OCI-M1 (cell line): ENCODE measurements at regions not wholly inside any gene's neighbourhood (a gene's known extent, or its start where the extent isn't known, plus 50 kb on each side); places are given as distances from the start of the nearest gene placed in this dataset.

Experiments
- DNase-seq: peaks from one replicate; lab custom pipeline; 2025; lab: John Stamatoyannopoulos, UW

DNA sequence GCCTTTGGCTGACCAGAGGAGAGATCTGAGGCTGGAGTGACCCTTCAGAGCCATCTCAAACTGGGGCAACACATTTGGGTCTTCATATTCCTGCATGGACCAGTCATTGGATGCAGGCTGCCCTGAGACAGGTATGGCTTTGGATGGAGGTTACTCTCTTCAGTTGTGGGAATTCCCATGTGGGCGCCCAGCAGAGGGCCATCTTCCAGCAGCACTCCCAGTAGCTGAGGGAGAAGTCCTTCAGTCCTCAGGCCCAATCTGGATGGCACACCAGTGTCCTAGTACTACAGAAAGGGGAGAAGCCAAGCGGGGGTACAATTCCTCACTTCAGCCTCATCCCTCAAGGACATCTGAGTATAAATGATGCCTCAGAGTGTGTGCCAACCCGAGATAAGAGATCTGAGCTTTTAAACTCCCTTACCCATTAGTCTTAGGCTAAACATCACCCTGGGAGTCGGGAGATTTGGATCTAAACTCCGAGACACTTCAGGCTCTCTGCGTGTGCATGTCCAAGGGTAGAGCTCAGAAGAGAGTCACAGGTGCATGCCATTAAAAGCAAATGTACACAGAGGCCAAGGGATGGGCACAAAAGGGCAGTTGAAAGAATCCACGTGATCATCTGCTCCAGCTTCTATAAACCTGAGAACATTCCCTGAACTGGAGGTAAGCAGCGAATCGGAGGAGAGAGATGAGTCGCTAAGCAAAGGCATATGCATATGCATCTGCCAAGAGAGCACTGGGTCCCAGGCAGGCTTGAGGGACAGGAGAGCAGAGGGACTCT, 204.6 kb downstream of the CD83 start:
- DNase-seq = no peak

DNA sequence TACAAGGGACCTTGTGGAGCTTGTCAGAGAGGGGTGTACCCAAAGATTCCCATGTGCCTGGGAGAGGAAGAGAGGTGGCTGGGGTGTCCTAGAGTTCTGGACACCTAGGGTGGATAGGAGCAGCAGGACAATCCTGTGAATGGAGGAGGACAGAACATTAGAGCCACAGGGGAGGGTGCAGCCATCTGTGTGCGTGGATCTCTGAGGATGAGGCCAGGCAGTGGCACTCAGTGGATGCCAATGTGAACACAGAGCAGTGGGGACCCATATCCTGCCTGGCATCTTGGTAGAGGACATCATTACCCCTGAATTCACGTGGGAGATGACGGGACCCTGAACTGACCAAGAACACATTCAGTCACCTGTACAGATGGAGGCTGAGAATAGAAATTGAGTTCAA, 205.3 kb downstream of the CD83 start:
- no peak for DNase-seq

DNA sequence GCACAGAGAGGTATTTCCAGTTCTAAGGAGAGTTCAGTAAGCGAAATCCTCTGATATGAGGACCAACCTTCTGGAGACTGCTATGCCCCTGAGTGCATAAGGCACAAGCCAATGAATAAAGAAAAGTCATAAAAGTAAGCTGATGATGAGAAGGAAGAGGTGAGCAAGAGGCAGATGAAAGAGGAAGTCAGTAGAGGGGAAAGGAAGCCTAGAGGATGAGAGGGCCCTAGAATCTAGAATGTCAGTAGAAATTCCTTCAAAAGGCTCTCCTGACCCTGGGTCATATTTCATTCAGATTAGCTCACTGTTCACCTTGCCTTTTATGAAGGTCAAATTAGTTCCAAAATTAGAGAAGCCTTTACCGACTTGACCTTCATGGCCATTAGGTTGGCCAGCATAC, 209.2 kb downstream of the CD83 start:
- no peak for DNase-seq

DNA sequence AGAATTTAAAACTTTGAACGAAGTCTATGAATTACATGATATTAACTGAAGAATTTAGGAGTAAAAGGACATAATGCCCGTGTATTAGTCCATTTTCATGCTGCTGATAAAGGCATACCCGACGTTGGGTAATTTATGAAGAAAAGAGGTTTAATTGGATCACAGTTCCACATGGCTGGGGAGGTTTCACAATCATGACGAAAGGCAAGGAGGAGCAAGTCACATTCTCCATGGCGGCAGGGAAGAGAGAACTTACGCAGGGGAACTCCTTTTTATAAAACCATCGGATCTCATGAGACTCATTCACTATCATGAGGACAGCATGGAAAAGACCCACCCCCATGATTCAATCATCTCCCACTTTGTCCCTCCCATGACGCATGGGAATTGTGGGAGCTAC, 210.6 kb downstream of the CD83 start:
- DNase-seq = no peak

DNA sequence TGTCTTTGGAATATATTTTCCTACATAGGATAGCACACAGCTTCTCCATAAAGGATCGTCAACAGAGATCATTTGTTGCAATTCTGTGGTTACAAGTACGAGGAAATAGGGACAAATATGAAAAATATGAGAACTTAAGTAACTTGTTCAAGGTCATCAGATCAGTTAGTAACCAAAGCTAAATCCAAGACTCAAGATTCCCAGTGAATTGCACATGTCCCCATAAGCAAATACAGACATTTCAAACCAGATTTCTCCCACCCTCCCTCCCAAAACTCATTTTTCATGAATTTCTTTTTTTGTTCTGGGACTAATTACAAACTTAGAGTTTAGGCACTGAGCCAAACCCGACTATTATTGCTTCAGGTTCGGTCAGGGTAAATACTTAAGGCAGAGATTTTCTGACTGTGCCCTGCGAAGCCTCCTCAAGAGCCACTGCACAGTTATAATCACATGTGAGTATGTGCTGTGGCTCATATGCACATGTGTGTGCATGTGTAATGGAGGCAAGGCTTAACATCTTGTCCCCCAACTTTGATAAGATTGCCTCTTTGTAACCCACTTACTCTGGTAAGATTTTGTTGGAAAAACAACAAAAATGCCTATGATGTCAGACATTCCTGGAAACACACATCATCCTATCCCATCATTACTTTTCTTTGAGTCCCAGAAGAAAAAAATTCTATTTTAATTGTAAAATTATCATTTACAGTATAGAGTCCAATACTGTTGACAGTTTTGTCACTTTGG, 216.2 kb downstream of the CD83 start:
- no peak for DNase-seq

DNA sequence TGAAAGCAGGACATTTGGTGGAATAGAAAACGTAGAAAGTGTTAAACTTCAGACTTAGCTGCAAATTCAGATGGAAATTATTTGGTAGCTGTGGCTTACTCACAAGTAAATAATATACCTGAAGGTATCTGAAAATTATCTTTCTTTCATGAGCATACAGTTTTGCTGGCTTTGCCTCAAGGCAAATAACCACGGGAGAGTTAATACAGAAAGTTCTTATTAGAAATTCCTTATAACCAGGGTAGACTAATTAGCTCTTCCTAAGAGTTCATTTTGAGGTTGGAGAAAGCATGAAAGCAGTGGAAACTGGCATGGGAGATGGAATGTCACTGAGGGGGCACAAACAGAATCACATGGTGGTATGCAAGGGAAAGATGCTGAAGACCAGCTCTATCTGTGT, 217.5 kb downstream of the CD83 start:
- no peak for DNase-seq

DNA sequence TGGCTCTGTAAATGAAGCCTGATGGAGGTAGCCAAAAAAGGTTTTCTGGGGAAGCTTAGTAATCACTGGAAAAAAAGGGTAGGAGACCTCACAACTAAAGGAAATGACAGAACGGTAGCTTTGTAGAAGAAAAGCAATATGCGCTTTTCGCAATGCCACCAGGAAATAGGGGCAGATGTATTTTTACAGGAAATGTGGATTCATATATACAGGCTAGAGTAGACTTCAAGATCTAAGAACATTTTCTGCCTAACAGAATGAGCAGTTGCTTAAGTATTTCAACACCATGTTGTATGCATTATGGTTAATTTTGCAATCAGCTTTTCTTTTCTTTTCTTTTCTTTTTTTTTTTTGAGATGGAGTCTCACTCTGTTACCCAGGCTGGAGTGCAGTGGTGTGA, 219.6 kb downstream of the CD83 start:
- no peak for DNase-seq

DNA sequence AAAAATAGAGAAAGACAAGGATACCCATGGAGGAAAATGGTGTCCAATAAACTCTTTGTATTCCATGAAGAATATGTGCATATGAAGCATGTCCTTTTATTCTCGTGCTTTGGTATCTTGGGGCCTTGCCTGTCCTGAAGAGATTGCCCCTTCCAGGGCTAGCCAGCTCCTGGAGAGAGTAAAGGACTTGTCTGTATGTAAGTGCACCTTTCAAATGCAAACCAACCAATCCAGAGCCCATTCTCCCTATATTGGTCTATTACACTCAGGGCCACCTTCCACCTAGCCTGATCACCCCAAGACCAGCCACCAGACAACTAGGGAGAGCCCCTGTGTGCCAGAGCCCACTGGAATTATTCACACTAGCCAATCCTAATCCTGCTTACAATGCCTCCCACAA, 221.6 kb downstream of the CD83 start:
- DNase-seq = no peak

DNA sequence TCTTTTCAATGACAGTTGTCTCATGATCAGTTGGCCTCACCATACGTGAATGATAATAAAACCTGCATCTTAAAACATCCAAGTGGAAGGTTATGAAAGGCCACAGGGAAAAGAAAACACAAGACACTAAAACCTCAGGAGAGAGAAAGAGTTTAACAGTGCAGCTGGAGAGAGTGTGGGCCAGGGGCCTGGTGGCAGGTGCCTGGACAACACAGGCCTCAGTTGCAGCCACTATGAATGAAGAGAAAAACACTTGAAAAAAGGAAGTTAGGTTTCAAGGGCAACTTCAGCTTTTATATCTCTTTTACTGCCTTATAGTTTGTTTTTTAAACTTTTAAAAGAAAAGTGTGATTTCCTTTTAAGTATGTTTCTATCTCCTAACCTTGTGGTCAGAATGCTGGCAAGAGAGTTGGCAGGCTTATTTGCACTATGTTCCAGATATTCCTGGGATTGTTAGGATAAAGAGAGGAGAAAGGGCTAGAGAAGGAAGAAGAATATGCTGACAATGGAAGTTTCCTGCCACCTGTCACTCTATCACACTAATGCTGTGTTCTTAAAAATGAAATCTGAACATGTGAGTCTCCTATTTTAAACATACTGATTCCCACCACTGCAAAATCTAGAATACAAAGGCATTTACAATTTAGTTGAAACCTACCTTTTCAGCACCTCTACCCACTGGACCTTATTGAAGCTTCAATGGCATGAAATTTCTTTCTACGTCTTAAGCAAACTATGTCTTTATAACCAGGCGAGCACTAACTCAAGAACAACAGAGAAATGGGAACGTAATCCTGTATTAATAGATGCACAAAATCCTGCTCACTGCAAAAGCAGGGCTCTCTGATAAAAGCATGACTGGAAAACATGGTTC, 222.4 kb downstream of the CD83 start:
- peak; percentile 17 for DNase-seq

DNA sequence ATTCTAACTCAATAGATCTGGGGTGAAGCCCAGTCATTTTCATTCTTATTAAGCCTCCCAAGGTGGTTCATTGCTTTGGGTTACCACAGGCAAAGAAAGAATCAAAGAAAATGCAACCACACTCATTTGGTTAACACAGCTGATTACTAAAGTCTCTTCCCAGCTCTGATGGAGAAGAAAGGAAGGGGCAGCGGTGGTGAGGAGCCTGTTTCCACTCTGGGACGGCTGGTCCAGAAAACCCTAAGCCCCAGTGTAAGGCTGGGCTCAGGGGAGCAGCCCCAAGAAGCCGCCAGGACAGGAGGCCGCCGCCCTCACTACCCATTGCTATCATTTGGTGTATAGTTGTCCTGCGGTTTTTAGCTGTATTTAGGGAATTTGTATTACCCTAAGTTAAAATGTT, 226.9 kb downstream of the CD83 start:
- DNase-seq = no peak

DNA sequence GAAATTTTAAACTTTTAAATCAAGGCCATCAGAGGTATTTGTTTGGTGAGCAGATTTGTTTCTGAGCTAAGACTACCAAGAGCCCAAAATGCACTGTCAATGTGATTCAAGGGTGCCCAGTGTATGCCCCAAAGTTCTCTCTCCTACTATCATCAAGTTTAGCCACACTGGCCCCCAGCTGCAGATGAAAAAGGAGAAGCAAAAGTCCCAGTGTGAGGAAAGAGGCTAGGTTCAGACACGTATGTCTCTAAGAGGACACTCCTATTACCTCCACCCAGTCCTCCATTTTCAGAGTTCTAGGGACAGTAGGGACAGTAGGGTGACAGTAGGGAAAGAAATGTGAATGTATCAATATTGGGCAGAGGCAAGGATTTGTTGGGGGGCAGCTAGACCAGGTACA, 230.8 kb downstream of the CD83 start:
- DNase-seq = no peak

DNA sequence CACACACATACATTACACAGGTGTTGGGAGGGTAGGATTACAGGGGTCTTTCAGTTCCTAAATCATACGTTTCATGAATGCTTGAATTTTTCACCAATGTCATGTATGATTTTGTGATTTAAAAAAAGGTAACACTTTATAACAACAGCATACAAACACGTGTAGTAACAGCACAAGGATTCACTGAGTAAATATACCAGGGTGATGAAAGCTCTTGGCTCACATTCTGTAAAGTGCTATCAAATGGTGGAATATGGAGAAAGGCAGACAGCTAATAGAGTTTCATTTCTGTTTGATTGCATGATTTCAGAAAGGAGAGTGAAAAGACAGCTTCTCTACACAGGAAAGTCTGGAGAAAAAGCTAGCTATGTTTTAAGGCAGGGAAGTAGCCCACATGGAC, 231.9 kb downstream of the CD83 start:
- DNase-seq = no peak

DNA sequence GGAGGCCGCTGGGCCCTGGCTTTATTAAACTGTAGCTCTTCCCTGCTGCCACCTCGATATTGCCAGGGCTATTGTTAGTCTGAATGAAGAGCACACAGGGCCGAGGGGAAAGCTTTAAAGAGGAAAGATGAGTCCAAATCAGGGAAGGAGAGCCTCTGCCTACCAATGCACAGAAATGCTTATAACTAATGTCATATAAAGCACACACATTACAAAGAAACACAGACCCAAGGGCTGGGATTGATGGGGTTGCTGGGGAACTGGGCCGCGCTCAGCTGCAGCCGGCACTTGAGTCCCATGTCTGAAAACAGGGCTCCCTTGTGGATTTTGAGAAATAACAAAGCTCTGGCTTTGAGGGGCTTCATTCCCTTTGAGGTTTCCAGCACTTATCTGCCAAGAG, 232.6 kb downstream of the CD83 start:
- DNase-seq = no peak

DNA sequence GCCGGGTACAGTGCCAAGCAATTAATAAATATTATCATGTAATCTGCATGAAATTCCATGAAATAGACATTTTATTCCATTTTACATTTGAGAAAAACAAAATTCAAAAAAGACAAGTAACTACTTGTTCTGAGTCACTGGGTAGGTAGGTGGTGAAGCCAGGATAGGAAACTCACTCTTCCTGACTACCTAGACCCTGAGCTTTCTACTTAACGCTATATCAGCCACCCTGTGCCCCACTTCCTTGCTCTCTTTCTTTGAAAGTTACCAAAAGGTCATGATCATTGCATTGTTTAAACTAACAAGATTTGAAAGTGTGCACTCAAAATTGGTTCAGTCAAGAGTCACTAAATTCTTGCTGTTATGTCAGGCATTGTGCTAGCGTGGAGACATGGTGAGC, 235.7 kb downstream of the CD83 start:
- DNase-seq = no peak

DNA sequence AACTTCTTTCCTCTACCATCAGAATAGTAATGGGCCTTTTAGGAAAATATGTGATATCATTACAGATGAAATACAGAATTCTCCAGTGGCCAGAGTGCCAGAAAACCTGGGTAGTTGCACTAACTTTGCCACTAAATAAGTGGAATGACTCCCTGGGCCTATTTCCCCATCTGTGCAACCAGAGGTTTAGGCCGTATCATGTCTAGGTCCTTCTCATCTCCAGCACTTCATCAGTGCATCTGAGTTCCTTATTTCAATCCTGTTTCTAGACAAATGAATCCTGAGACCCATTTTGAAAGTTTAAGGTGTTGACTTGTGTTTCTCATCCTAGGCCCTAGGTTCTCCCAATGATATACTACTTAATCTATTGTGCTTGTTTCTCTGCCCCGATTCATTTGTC, 236.2 kb downstream of the CD83 start:
- no peak for DNase-seq

DNA sequence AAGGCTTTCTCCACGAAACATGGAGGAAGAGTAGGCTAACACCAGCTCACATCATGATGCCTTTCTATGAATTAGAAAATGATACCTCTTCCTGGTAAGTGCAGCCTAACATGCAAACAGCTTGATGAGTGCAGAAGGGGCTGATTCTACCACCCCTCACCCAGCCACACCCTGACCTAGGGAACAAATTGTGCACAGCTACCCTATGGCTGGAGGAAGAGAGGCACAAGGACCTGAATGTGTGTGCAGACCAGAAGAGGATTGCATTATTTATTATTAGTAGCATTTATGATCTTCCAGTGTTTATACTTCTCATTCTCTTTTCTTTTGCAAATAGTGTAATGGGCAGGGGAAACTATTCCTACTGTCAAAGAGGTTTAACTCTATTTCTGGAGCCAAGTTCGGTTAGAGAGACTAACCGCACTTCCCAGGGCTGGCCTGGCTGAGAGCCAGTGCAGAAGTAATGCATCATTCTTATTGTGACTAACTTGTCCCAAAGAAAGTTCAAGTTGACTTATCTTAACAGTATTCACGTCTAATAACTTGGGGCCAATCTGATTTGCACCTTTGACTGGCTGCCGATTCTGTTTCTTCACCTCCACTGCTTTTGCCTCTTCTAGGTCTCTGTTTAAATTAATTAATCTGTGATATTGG, 237.5 kb downstream of the CD83 start:
- DNase-seq = peak; percentile 76

DNA sequence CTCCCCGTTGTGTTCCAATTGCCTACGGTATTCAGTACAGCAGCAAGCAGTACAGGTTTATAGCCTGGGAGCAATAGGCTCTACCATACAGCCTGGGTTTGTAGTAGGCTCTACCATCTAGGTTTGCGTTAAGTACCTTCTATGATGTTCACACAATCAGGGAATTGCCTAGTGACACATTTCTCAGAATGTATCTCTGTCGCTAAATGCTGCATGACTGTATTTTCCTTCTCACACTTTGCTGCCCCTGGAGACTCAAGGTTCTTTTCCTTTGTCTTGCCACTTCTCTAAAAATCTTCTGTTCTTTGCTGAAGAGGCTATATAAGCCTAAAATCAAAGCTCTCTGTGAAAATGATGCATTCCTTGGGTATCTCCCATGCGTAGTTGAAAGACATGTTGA, 241.9 kb downstream of the CD83 start:
- no peak for DNase-seq

DNA sequence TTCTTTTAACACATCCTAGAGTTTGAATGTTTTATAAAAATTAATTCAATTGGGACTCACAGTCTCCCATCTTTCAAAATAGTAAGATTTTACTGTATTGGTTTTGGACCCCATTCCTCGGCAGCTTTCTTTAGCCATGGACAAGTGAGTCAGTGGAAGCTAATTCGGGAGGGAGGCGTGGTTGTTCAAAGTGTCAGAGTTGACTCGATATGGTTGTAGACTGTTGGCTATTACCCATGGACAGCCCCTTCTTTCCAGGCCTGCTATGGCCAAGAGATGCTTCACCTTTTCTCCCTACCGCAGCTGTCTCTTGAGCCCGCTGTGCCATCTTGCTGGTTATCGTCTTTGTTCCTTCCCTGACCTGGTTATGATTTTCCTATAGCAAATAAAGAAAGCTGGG, 243.0 kb downstream of the CD83 start:
- DNase-seq = no peak

DNA sequence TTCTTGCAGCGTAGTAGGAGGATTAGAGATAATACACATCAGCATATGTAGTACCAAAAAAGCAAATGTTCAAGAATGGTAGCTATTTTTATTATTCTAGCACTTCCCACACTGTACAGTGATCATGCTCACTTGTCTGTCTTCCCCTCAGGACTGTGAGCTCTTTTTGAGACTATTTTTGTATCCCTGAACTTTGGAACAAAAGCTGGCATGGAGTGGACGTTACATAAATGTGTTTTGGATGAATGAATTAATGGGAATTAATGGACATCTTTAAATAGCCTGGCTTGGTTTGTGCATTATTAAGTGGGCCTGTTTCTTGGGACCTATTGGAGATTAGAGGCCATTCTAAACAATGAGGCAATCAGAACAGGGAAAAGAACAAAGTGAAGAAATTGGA, 243.7 kb downstream of the CD83 start:
- DNase-seq = no peak

DNA sequence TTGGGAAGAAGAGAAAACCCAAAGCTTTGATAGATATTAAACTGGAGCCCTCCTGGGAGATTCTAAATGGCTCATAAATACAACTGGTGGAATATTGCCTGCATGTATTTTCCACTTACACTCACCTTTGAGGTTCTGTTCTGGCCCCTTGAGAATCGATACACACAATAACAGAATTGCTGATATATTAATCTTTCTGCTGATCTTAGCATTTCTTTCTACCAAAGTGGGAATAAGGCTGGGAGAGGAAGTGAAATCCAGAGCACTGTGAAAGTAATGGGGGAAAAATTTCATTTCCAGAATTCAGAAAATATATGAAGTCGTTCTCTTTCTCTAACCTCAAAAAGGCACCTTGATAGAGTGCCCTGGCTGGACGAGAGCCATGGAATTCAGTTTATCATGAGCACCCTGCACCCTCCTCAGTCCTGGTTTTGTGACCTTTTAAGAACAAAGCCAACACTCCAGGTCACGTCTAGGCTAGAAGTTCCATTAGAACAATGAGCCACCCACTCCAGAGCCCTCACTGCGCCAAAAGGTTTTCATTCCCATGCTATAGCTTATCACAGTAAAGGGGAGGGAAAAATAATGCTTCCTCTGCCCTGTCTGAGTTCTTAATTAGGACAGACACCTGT, 244.5 kb downstream of the CD83 start:
- DNase-seq = no peak

DNA sequence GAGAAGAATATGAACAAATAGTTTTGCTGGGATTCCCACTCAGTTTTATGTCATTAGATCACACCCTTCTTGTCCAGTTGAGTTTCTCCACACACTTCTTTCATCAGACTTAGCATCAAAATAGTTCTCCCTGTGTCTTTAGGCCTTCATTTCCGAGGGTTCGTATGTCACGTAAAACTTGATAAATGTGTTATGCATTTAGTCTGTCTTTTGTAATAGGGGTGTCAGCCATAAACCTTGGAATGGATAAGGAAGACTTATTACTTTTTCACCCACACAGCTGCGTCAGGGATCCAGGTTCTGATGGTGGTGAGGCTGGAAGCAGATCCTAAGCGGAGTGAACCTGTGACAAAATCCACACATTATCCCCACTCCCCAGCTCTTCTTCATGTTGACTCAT, 246.8 kb downstream of the CD83 start:
- DNase-seq = no peak

DNA sequence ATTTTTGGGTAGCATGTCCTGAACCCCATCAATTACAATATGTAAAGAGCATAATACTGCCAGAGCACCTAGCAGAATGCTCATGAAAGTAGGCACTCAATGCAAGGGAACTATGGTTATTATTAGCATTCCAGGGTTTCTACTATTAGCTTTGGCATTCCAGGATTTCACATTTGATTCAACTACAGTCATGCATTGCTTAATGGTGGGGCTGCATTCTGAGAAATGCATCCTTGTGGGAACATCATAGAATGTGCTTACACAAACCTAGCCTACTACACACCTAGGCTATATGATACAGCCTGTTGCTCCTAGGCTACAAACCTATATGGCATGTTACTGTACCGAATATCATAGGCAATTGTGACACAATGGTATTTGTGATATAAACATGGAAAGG, 247.8 kb downstream of the CD83 start:
- DNase-seq = no peak
